Endodermal cell (in vitro differentiated cells): ENCODE measurements at regions not wholly inside any gene's neighbourhood (a gene's known extent, or its start where the extent isn't known, plus 50 kb on each side); places are given as distances from the start of the nearest gene placed in this dataset.
A peak's percentile ranks its signal among the peaks of the same experiment; 100 is the strongest.

ENCODE experiments used
- DNase-seq: peaks from one replicate; pipeline ENCODE4 v3.0.0-alpha.2; 2017
- H3K27ac ChIP-seq: 2 replicates; pipeline ENCODE4 v1.5.1; 2013; ENCODE audit warnings: mild to moderate bottlenecking, low read depth, low read length, moderate library complexity
- H3K27me3 ChIP-seq: 2 replicates; pipeline ENCODE4 v1.6.1; 2013; ENCODE audit warnings: mild to moderate bottlenecking, low read length, moderate library complexity; ENCODE audit not compliant: insufficient read depth, control insufficient read depth, poor library complexity, severe bottlenecking
- H3K36me3 ChIP-seq: 2 replicates; pipeline ENCODE4 v1.7.0; 2013; ENCODE audit warnings: mild to moderate bottlenecking, low read length, moderate library complexity; ENCODE audit not compliant: control insufficient read depth, insufficient read depth
- H3K4me1 ChIP-seq: one replicate; pipeline ENCODE4 v1.7.0; 2013; ENCODE audit warnings: low read length; ENCODE audit not compliant: control insufficient read depth, insufficient read depth
- H3K4me3 ChIP-seq: 2 replicates; pipeline ENCODE4 v1.5.1; 2013; ENCODE audit warnings: mild to moderate bottlenecking, low read length, moderate library complexity
- H3K9ac ChIP-seq: 2 replicates; pipeline ENCODE4 v1.6.1; 2013; ENCODE audit warnings: mild to moderate bottlenecking, low read length, moderate library complexity; ENCODE audit not compliant: poor library complexity, severe bottlenecking; ENCODE audit errors: extremely low read depth
- H3K9me3 ChIP-seq: 2 replicates; pipeline ENCODE4 v1.6.1; 2013; ENCODE audit warnings: mild to moderate bottlenecking, low read length, moderate library complexity; ENCODE audit not compliant: control insufficient read depth
- H3K27ac Mint-ChIP-seq: 2 replicates; pipeline ENCODE4 v1.8.0; 2020; ENCODE audit warnings: mixed read lengths
- H3K27me3 Mint-ChIP-seq: 2 replicates; pipeline ENCODE4 v1.8.0; 2021; ENCODE audit warnings: mild to moderate bottlenecking, mixed read lengths; ENCODE audit not compliant: insufficient read depth
- H3K36me3 Mint-ChIP-seq: 2 replicates; pipeline ENCODE4 v1.8.0; 2020; ENCODE audit warnings: low read depth, mixed read lengths
- H3K4me1 Mint-ChIP-seq: 2 replicates; pipeline ENCODE4 v1.8.0; 2020; ENCODE audit warnings: mixed read lengths
- H3K4me3 Mint-ChIP-seq: 2 replicates; pipeline ENCODE4 v1.8.0; 2020; ENCODE audit warnings: mild to moderate bottlenecking, moderate library complexity, mixed read lengths
- H3K9me3 Mint-ChIP-seq: 2 replicates; pipeline ENCODE4 v1.8.0; 2020; ENCODE audit warnings: mild to moderate bottlenecking, mixed read lengths
- CTCF ChIP-seq: fragments of 200-600 bp; sonication (generic); conservative IDR thresholded peaks from 2 replicates; pipeline ENCODE4 v1.5.0; 2021; ENCODE audit warnings: antibody characterized with exemption, mild to moderate bottlenecking
- WGBS, 2 experiments: methylation state at CpG; one replicate each; pipeline versions ENCODE4 v1.1.5 to v1.1.7; 2013; ENCODE audit warnings: missing lambda C conversion rate in 2 of 2, mixed read lengths in 1 of 2; ENCODE audit not compliant: insufficient coverage in 1 of 2, insufficient read length in 1 of 2; 5-methylcytosine and 5-hydroxymethylcytosine counted together

DNA sequence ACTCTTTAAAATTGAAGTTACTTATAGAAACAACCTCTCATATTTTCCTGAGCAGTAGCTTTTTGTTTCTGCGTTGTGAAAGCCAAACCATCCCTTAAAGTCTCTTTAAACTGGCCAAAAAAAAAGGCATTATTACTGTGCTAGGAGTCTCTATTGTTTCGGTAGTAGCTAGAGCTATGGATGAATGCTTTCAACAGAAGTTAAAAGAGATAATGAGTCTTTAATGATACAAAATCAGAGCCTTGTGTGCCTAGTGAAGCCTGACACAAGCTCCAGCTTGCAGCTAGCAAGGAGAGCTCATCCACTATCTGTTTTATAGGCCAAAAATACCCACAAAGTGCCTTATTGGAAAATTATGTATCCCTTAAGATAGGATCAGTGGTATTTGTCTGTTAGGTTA lies 360.4 kb upstream of the CDIN1 start:
- Mint-ChIP-seq H3K4me1 (peaks cover 39% of the 10 kb centered on the region), H3K9me3 (peaks cover 21% of the 10 kb centered on the region), H3K36me3 (peaks cover 11% of the 10 kb centered on the region), H3K4me3 (no peak overlapping the region), H3K27me3 (no peaks in the 10 kb centered on the region), H3K27ac (no peak overlapping the region)
- Histone ChIP-seq H3K27me3 (no peaks in the 10 kb centered on the region), H3K9me3 (peaks cover 20% of the 10 kb centered on the region), H3K27ac (no peak overlapping the region), H3K9ac (no peak overlapping the region), H3K4me1 (peaks cover 15% of the 10 kb centered on the region), H3K4me3 (peak overlapping the region; percentile 59), H3K36me3 (no peaks in the 10 kb centered on the region)
- TF ChIP-seq CTCF = no peak
- WGBS, 2 experiments = 83% methylated on average over 2 of the region's 2 CpGs; no CpG with 5 or more reads in 1 of the 2 experiments
- no peak for DNase-seq

- peaks cover 15% of the 10 kb centered on the region for H3K4me1 ChIP-seq
- no peaks in the 10 kb centered on the region for H3K36me3 ChIP-seq
- Mint-ChIP-seq H3K27me3 (no peaks in the 10 kb centered on the region), H3K4me1 (peaks cover 24% of the 10 kb centered on the region), H3K27ac (no peak overlapping the region), H3K4me3 (no peak overlapping the region), H3K9me3 (peaks cover 21% of the 10 kb centered on the region), H3K36me3 (peaks cover 11% of the 10 kb centered on the region)
- 87% methylated on average over 1 of the region's 1 CpG; no CpG with 5 or more reads in 1 of the 2 experiments for WGBS, 2 experiments
- DNase-seq = no peak
- no peak overlapping the region for H3K27ac ChIP-seq
- peaks cover 31% of the 10 kb centered on the region for H3K9me3 ChIP-seq
- TF ChIP-seq CTCF = no peak
- H3K4me3 ChIP-seq = no peak overlapping the region
- H3K27me3 ChIP-seq = no peaks in the 10 kb centered on the region
- H3K9ac ChIP-seq = no peak overlapping the region
Observed at GRCh38 chr15:36221992-36222391, 357.4 kb upstream of the CDIN1 start.

- H3K9ac ChIP-seq = no peak overlapping the region
- DNase-seq = no peak
- Mint-ChIP-seq H3K27ac (no peak overlapping the region), H3K36me3 (peaks cover 2% of the 10 kb centered on the region), H3K4me1 (peaks cover 37% of the 10 kb centered on the region), H3K9me3 (no peaks in the 10 kb centered on the region), H3K27me3 (no peaks in the 10 kb centered on the region), H3K4me3 (no peak overlapping the region)
- WGBS, 2 experiments = 78 to 89% methylated on average over 1 to 2 of the region's 2 CpGs
- peaks cover 19% of the 10 kb centered on the region for H3K9me3 ChIP-seq
- no peak overlapping the region for H3K4me3 ChIP-seq
- no peak for TF ChIP-seq CTCF
- no peak overlapping the region for H3K27ac ChIP-seq
- H3K4me1 ChIP-seq = peaks cover 5% of the 10 kb centered on the region
- H3K27me3 ChIP-seq = no peaks in the 10 kb centered on the region
- no peaks in the 10 kb centered on the region for H3K36me3 ChIP-seq
Observed at GRCh38 chr15:36230776-36231175, 348.6 kb upstream of the CDIN1 start.
